NOMO-1 (cell line): ENCODE measurements at regions not wholly inside any gene's neighbourhood (a gene's known extent, or its start where the extent isn't known, plus 50 kb on each side); places are given as distances from the start of the nearest gene placed in this dataset.
"Not testable (repeated sequence)": the region's sequence is repeated elsewhere in the genome, so short reads cannot be mapped to it uniquely, and the experiment has no call there.

ENCODE experiments used
- DNase-seq, 2 experiments: peaks; one replicate each; lab custom pipeline; 2025; ENCODE audit not compliant: unreplicated experiment in 2 of 2; lab: John Stamatoyannopoulos, UW

- no peak for DNase-seq
Observed at GRCh38 chr13:44051918-44052675, 172.4 kb downstream of the LACC1 start.

- DNase-seq = no peak
Observed at GRCh38 chr13:44052780-44053184, 173.1 kb downstream of the LACC1 start.

GRCh38 chr13:44053208-44053607, 173.5 kb downstream of the LACC1 start:
- DNase-seq = no peak

- DNase-seq = no peak
Observed at GRCh38 chr13:44054525-44054924, 174.8 kb downstream of the LACC1 start.

GRCh38 chr13:44055681-44056080, 176.0 kb downstream of the LACC1 start:
- not testable (repeated sequence) for DNase-seq

GRCh38 chr13:44058067-44058466, 178.4 kb downstream of the LACC1 start:
- no peak for DNase-seq

GRCh38 chr13:44058624-44059215, 179.0 kb downstream of the LACC1 start:
- DNase-seq = no peak

- DNase-seq = no peak
Observed at GRCh38 chr13:44061876-44062275, 182.2 kb downstream of the LACC1 start.

- DNase-seq = no peak
Observed at GRCh38 chr13:44063467-44063866, 183.8 kb downstream of the LACC1 start.

GRCh38 chr13:44063881-44064280, 184.2 kb downstream of the LACC1 start:
- DNase-seq = no peak

- DNase-seq = no peak
Observed at GRCh38 chr13:44064357-44064756, 184.7 kb downstream of the LACC1 start.

- DNase-seq = no peak
Observed at GRCh38 chr13:44068169-44068568, 188.5 kb downstream of the LACC1 start.

- DNase-seq = no peak
Observed at GRCh38 chr13:44068737-44069136, 189.0 kb downstream of the LACC1 start.

GRCh38 chr13:44072536-44072935, 192.8 kb downstream of the LACC1 start:
- no peak for DNase-seq

- no peak for DNase-seq
Observed at GRCh38 chr13:44074611-44075010, 194.9 kb downstream of the LACC1 start.

GRCh38 chr13:44075113-44075512, 195.4 kb downstream of the LACC1 start:
- DNase-seq = no peak

- DNase-seq = no peak
Observed at GRCh38 chr13:44078806-44079376, 199.2 kb downstream of the LACC1 start.

GRCh38 chr13:44079413-44080205, 199.9 kb downstream of the LACC1 start:
- no peak for DNase-seq

- no peak for DNase-seq
Observed at GRCh38 chr13:44084146-44084545, 204.4 kb downstream of the LACC1 start.

GRCh38 chr13:44086389-44086788, 206.7 kb downstream of the LACC1 start:
- no peak for DNase-seq

GRCh38 chr13:44088411-44088810, 208.7 kb downstream of the LACC1 start:
- no peak for DNase-seq
